ENCODE measurements at regions not wholly inside any gene's neighbourhood (a gene's known extent, or its start where the extent isn't known, plus 50 kb on each side); places are given as distances from the start of the nearest gene placed in this dataset.

DNA sequence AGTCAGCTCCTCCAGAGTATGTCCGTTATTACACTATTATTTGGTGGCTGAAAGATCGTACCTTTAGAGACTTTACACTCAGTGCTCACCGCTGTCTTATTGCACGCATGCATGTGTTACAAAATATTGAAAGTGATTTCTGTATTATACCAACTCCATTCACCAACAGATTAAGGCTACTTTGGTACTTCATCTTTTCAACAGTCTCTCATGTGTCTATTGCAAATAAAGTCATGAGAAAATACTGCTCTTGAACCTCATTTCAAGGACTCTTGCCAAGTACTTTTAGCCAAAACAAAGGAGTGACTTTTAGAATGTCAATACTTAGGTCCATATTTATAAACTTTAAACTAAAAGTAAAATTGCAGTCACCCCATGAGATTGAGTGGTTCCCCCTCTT, 503.6 kb downstream of the TMEM121 start:
- TF ChIP-seq, protein P1, sequence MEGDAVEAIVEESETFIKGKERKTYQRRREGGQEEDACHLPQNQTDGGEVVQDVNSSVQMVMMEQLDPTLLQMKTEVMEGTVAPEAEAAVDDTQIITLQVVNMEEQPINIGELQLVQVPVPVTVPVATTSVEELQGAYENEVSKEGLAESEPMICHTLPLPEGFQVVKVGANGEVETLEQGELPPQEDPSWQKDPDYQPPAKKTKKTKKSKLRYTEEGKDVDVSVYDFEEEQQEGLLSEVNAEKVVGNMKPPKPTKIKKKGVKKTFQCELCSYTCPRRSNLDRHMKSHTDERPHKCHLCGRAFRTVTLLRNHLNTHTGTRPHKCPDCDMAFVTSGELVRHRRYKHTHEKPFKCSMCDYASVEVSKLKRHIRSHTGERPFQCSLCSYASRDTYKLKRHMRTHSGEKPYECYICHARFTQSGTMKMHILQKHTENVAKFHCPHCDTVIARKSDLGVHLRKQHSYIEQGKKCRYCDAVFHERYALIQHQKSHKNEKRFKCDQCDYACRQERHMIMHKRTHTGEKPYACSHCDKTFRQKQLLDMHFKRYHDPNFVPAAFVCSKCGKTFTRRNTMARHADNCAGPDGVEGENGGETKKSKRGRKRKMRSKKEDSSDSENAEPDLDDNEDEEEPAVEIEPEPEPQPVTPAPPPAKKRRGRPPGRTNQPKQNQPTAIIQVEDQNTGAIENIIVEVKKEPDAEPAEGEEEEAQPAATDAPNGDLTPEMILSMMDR (IDR thresholded peaks at IDR 0.05; ENCODE audit: insufficient read depth, low read length), result no peak
- TF ChIP-seq, protein P2, sequence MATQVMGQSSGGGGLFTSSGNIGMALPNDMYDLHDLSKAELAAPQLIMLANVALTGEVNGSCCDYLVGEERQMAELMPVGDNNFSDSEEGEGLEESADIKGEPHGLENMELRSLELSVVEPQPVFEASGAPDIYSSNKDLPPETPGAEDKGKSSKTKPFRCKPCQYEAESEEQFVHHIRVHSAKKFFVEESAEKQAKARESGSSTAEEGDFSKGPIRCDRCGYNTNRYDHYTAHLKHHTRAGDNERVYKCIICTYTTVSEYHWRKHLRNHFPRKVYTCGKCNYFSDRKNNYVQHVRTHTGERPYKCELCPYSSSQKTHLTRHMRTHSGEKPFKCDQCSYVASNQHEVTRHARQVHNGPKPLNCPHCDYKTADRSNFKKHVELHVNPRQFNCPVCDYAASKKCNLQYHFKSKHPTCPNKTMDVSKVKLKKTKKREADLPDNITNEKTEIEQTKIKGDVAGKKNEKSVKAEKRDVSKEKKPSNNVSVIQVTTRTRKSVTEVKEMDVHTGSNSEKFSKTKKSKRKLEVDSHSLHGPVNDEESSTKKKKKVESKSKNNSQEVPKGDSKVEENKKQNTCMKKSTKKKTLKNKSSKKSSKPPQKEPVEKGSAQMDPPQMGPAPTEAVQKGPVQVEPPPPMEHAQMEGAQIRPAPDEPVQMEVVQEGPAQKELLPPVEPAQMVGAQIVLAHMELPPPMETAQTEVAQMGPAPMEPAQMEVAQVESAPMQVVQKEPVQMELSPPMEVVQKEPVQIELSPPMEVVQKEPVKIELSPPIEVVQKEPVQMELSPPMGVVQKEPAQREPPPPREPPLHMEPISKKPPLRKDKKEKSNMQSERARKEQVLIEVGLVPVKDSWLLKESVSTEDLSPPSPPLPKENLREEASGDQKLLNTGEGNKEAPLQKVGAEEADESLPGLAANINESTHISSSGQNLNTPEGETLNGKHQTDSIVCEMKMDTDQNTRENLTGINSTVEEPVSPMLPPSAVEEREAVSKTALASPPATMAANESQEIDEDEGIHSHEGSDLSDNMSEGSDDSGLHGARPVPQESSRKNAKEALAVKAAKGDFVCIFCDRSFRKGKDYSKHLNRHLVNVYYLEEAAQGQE (IDR thresholded peaks at IDR 0.05; ENCODE audit: insufficient replicate concordance, low read depth), result no peak
- no peak for TF ChIP-seq POLR2AphosphoS5 (IDR thresholded peaks at IDR 0.05; ENCODE audit: low read depth)
- TF ChIP-seq GABPA (IDR thresholded peaks at IDR 0.05; ENCODE audit: low read depth), result no peak
- TF ChIP-seq SPI1 (IDR thresholded peaks at IDR 0.05; ENCODE audit: borderline replicate concordance, low read depth), result no peak
